ENCODE measurements at regions not wholly inside any gene's neighbourhood (a gene's known extent, or its start where the extent isn't known, plus 50 kb on each side); places are given as distances from the start of the nearest gene placed in this dataset.
"Not testable (repeated sequence)": the region's sequence is repeated elsewhere in the genome, so short reads cannot be mapped to it uniquely, and the experiment has no call there.

GRCh38 chr22:48779661-48780596, 1047.7 kb downstream of the BRD1 start:
- DNase-seq (ENCODE audit: low read depth in 4 of 4, low spot score in 2 of 4): no peak

- no peak for DNase-seq (ENCODE audit: low read depth in 4 of 4, low spot score in 2 of 4)
Observed at GRCh38 chr22:48779211-48779643, 1048.4 kb downstream of the BRD1 start.

- DNase-seq (ENCODE audit: low read depth in 4 of 4, low spot score in 2 of 4): no peak
Observed at GRCh38 chr22:48778308-48779195, 1049.1 kb downstream of the BRD1 start.

GRCh38 chr22:48772286-48772907, 1055.3 kb downstream of the BRD1 start:
- no peak for DNase-seq (ENCODE audit: low read depth in 4 of 4, low spot score in 2 of 4)

- DNase-seq (ENCODE audit: low read depth in 4 of 4, low spot score in 2 of 4): no peak
Observed at GRCh38 chr22:48765595-48765994, 1062.1 kb downstream of the BRD1 start.

GRCh38 chr22:48761546-48761945, 1066.1 kb downstream of the BRD1 start:
- DNase-seq (ENCODE audit: low read depth in 4 of 4, low spot score in 2 of 4): no peak

GRCh38 chr22:48760481-48761390, 1066.9 kb downstream of the BRD1 start:
- no peak for DNase-seq (ENCODE audit: low read depth in 4 of 4, low spot score in 2 of 4)

GRCh38 chr22:48758881-48759875, 1068.5 kb downstream of the BRD1 start:
- DNase-seq (ENCODE audit: low read depth in 4 of 4, low spot score in 2 of 4): no peak

- DNase-seq (ENCODE audit: low read depth in 4 of 4, low spot score in 2 of 4): no peak
Observed at GRCh38 chr22:48757985-48758561, 1069.6 kb downstream of the BRD1 start.

GRCh38 chr22:48757581-48757980, 1070.1 kb downstream of the BRD1 start:
- DNase-seq (ENCODE audit: low read depth in 4 of 4, low spot score in 2 of 4): no peak

GRCh38 chr22:48757135-48757534, 1070.5 kb downstream of the BRD1 start:
- not testable (repeated sequence) for DNase-seq (ENCODE audit: low read depth in 4 of 4, low spot score in 2 of 4)

GRCh38 chr22:48756146-48757111, 1071.2 kb downstream of the BRD1 start:
- no peak for DNase-seq (ENCODE audit: low read depth in 4 of 4, low spot score in 2 of 4)

GRCh38 chr22:48755059-48755949, 1072.4 kb downstream of the BRD1 start:
- no peak for DNase-seq (ENCODE audit: low read depth in 4 of 4, low spot score in 2 of 4)

GRCh38 chr22:48754611-48755058, 1073.0 kb downstream of the BRD1 start:
- DNase-seq (ENCODE audit: low read depth in 4 of 4, low spot score in 2 of 4): no peak

- no peak for DNase-seq (ENCODE audit: low read depth in 4 of 4, low spot score in 2 of 4)
Observed at GRCh38 chr22:48753752-48754517, 1073.7 kb downstream of the BRD1 start.

All from left renal cortex interstitium (tissue), 4 donors.